NAMALWA (cell line): ENCODE measurements at regions not wholly inside any gene's neighbourhood (a gene's known extent, or its start where the extent isn't known, plus 50 kb on each side); places are given as distances from the start of the nearest gene placed in this dataset.
"Not testable (repeated sequence)": the region's sequence is repeated elsewhere in the genome, so short reads cannot be mapped to it uniquely, and the experiment has no call there.

Experiments
- DNase-seq: peaks from one replicate; pipeline ENCODE4 v3.0.0-alpha.2; 2015; ENCODE audit warnings: low spot score

GRCh38 chr3:88408935-88409334 lies 259.2 kb downstream of the C3orf38 start:
- DNase-seq = no peak

GRCh38 chr3:88410259-88410658 lies 260.5 kb downstream of the C3orf38 start:
- DNase-seq = no peak

- no peak for DNase-seq
Observed at GRCh38 chr3:88412346-88412745, 262.6 kb downstream of the C3orf38 start.

GRCh38 chr3:88416436-88416835 lies 266.7 kb downstream of the C3orf38 start:
- DNase-seq = no peak

- no peak for DNase-seq
Observed at GRCh38 chr3:88418219-88418618, 268.5 kb downstream of the C3orf38 start.

GRCh38 chr3:88433568-88433967 lies 283.8 kb downstream of the C3orf38 start:
- DNase-seq = peak; percentile 79

GRCh38 chr3:88434001-88434400 lies 284.2 kb downstream of the C3orf38 start:
- no peak for DNase-seq

- peak; percentile 60 for DNase-seq
Observed at GRCh38 chr3:88440701-88441100, 290.9 kb downstream of the C3orf38 start.

GRCh38 chr3:88443066-88443465 lies 293.3 kb downstream of the C3orf38 start:
- DNase-seq = no peak

GRCh38 chr3:88444251-88444650 lies 294.5 kb downstream of the C3orf38 start:
- DNase-seq = no peak

- no peak for DNase-seq
Observed at GRCh38 chr3:88452228-88452627, 302.5 kb downstream of the C3orf38 start.

- DNase-seq = no peak
Observed at GRCh38 chr3:88460369-88460768, 310.6 kb downstream of the C3orf38 start.

GRCh38 chr3:88462230-88462629 lies 312.5 kb downstream of the C3orf38 start:
- peak; percentile 3 for DNase-seq

- no peak for DNase-seq
Observed at GRCh38 chr3:88467191-88467590, 317.4 kb downstream of the C3orf38 start.

- no peak for DNase-seq
Observed at GRCh38 chr3:88469216-88469615, 319.5 kb downstream of the C3orf38 start.

GRCh38 chr3:88478460-88478859 lies 328.7 kb downstream of the C3orf38 start:
- DNase-seq = no peak

- no peak for DNase-seq
Observed at GRCh38 chr3:88480822-88481221, 331.1 kb downstream of the C3orf38 start.

- DNase-seq = no peak
Observed at GRCh38 chr3:88485001-88485400, 335.2 kb downstream of the C3orf38 start.

- DNase-seq = not testable (repeated sequence)
Observed at GRCh38 chr3:88508818-88509217, 359.1 kb downstream of the C3orf38 start.

- no peak for DNase-seq
Observed at GRCh38 chr3:88509582-88509981, 359.8 kb downstream of the C3orf38 start.

- DNase-seq = no peak
Observed at GRCh38 chr3:88528494-88528893, 378.7 kb downstream of the C3orf38 start.

GRCh38 chr3:88534534-88534933 lies 384.8 kb downstream of the C3orf38 start:
- DNase-seq = no peak

- DNase-seq = no peak
Observed at GRCh38 chr3:88535563-88535962, 385.8 kb downstream of the C3orf38 start.

GRCh38 chr3:88542916-88543315 lies 393.2 kb downstream of the C3orf38 start:
- DNase-seq = no peak

GRCh38 chr3:88572450-88572849 lies 422.7 kb downstream of the C3orf38 start:
- no peak for DNase-seq
